Kasumi-1 (cell line): ENCODE measurements at regions not wholly inside any gene's neighbourhood (a gene's known extent, or its start where the extent isn't known, plus 50 kb on each side); places are given as distances from the start of the nearest gene placed in this dataset.

ENCODE experiments used
- DNase-seq, 2 experiments: peaks; one replicate each; lab custom pipeline; 2025; lab: John Stamatoyannopoulos, UW

GRCh38 chr2:41775366-41776025 is 272.3 kb upstream of the PKDCC start:
- DNase-seq = no peak

GRCh38 chr2:41779888-41780287 is 267.9 kb upstream of the PKDCC start:
- DNase-seq = no peak

GRCh38 chr2:41782306-41783158 is 265.3 kb upstream of the PKDCC start:
- DNase-seq = peak; percentile 18 to 54

- no peak for DNase-seq
Observed at GRCh38 chr2:41784496-41784895, 263.3 kb upstream of the PKDCC start.

- DNase-seq = no peak
Observed at GRCh38 chr2:41785251-41786022, 262.4 kb upstream of the PKDCC start.

- peak; percentile 61 to 63 for DNase-seq
Observed at GRCh38 chr2:41791523-41791922, 256.3 kb upstream of the PKDCC start.

- DNase-seq = no peak
Observed at GRCh38 chr2:41803361-41803760, 244.5 kb upstream of the PKDCC start.

- peak; percentile 2 to 5 for DNase-seq
Observed at GRCh38 chr2:41806286-41806685, 241.5 kb upstream of the PKDCC start.

- no peak for DNase-seq
Observed at GRCh38 chr2:41821167-41821566, 226.7 kb upstream of the PKDCC start.

GRCh38 chr2:41826921-41827320 is 220.9 kb upstream of the PKDCC start:
- DNase-seq = no peak

- no peak for DNase-seq
Observed at GRCh38 chr2:41827354-41827971, 220.4 kb upstream of the PKDCC start.

GRCh38 chr2:41828052-41828643 is 219.7 kb upstream of the PKDCC start:
- no peak for DNase-seq

GRCh38 chr2:41829052-41829451 is 218.8 kb upstream of the PKDCC start:
- DNase-seq = no peak

GRCh38 chr2:41830600-41830999 is 217.2 kb upstream of the PKDCC start:
- no peak for DNase-seq

GRCh38 chr2:41832218-41832617 is 215.6 kb upstream of the PKDCC start:
- DNase-seq = no peak

GRCh38 chr2:41835401-41835800 is 212.4 kb upstream of the PKDCC start:
- no peak for DNase-seq

GRCh38 chr2:41836948-41837347 is 210.9 kb upstream of the PKDCC start:
- peak; percentile 13 to 50 for DNase-seq

- DNase-seq = no peak
Observed at GRCh38 chr2:41837610-41838009, 210.2 kb upstream of the PKDCC start.

- no peak for DNase-seq
Observed at GRCh38 chr2:41840702-41841551, 206.9 kb upstream of the PKDCC start.

GRCh38 chr2:41846962-41847361 is 200.9 kb upstream of the PKDCC start:
- DNase-seq = no peak
